Neural cell (in vitro differentiated cells): ENCODE measurements at regions not wholly inside any gene's neighbourhood (a gene's known extent, or its start where the extent isn't known, plus 50 kb on each side); places are given as distances from the start of the nearest gene placed in this dataset.

Experiments used
- EZH2 ChIP-seq: fragments of 200-600, 300-800 bp; shearing (Covaris generic), sonication (generic); IDR thresholded peaks from 2 replicates; pipeline ENCODE4 v1.6.1; 2014; ENCODE audit warnings: antibody characterized with exemption, low read length, borderline replicate concordance, mild to moderate bottlenecking; ENCODE audit not compliant: insufficient read depth, poor library complexity, severe bottlenecking
- SMC3 ChIP-seq: fragments of 450-650 bp; conservative IDR thresholded peaks from 2 replicates; pipeline ENCODE4 v1.6.1; 2014; ENCODE audit warnings: antibody characterized with exemption, mild to moderate bottlenecking, moderate library complexity; ENCODE audit not compliant: poor library complexity
- TAF1 ChIP-seq: IDR thresholded peaks from 2 replicates; pipeline ENCODE4 v1.6.1; 2012; ENCODE audit warnings: low read depth
- TF ChIP-seq, protein P1 (sequence below): fragments of 450-650 bp; IDR thresholded peaks from 2 replicates; pipeline ENCODE4 v1.5.1; 2014; ENCODE audit warnings: antibody characterized with exemption, mild to moderate bottlenecking, moderate library complexity; ENCODE audit not compliant: poor library complexity, severe bottlenecking

DNA sequence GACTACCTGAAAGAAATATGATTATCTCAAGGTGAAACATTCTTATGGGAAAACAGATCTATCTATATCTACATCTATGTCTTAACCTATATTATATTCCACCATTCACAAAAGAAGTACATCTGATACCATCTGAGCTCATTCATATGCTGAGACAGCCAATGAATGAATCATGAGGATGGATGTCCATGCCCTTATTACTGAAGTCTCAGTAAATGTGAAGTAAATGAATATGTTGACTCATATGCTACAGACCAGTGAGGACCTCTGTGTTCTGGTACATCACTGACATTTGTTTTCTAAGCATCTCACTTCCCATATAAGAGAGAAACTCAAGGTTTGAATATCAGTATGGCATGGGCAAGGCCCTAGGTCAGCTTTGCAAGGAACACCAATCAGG is 311.2 kb upstream of the TMC3 start:
- TF ChIP-seq, protein P1, sequence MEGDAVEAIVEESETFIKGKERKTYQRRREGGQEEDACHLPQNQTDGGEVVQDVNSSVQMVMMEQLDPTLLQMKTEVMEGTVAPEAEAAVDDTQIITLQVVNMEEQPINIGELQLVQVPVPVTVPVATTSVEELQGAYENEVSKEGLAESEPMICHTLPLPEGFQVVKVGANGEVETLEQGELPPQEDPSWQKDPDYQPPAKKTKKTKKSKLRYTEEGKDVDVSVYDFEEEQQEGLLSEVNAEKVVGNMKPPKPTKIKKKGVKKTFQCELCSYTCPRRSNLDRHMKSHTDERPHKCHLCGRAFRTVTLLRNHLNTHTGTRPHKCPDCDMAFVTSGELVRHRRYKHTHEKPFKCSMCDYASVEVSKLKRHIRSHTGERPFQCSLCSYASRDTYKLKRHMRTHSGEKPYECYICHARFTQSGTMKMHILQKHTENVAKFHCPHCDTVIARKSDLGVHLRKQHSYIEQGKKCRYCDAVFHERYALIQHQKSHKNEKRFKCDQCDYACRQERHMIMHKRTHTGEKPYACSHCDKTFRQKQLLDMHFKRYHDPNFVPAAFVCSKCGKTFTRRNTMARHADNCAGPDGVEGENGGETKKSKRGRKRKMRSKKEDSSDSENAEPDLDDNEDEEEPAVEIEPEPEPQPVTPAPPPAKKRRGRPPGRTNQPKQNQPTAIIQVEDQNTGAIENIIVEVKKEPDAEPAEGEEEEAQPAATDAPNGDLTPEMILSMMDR = no peak
- no peak for TF ChIP-seq TAF1
- no peak for TF ChIP-seq EZH2
- TF ChIP-seq SMC3 = no peak
